ENCODE measurements at regions not wholly inside any gene's neighbourhood (a gene's known extent, or its start where the extent isn't known, plus 50 kb on each side); places are given as distances from the start of the nearest gene placed in this dataset.

GRCh38 chr2:160910681-160911080 lies 249.5 kb upstream of the TANK start:
- DNase-seq (ENCODE audit: low spot score) (no peak), ATAC-seq (ENCODE audit: low FRiP score) (no peak)
- TF ChIP-seq CTCF (IDR thresholded peaks at IDR 0.05) = no peak

GRCh38 chr2:160911258-160911657 lies 249.0 kb upstream of the TANK start:
- DNase-seq (ENCODE audit: low spot score) = no peak
- no peak for TF ChIP-seq CTCF (IDR thresholded peaks at IDR 0.05)
- no peak for ATAC-seq (ENCODE audit: low FRiP score)

GRCh38 chr2:160912276-160912675 lies 248.0 kb upstream of the TANK start:
- DNase-seq (ENCODE audit: low spot score) = no peak
- ATAC-seq (ENCODE audit: low FRiP score) = no peak
- TF ChIP-seq CTCF (IDR thresholded peaks at IDR 0.05) = no peak

- ATAC-seq (ENCODE audit: low FRiP score) (no peak), DNase-seq (ENCODE audit: low spot score) (no peak)
- no peak for TF ChIP-seq CTCF (IDR thresholded peaks at IDR 0.05)
Measured at GRCh38 chr2:160913323-160913722, 246.9 kb upstream of the TANK start.

- DNase-seq (ENCODE audit: low spot score) = no peak
- TF ChIP-seq CTCF (IDR thresholded peaks at IDR 0.05) = no peak
- ATAC-seq (ENCODE audit: low FRiP score) = no peak
Measured at GRCh38 chr2:160914217-160914616, 246.0 kb upstream of the TANK start.

GRCh38 chr2:160916300-160916699 lies 243.9 kb upstream of the TANK start:
- ATAC-seq (ENCODE audit: low FRiP score) (no peak), DNase-seq (ENCODE audit: low spot score) (no peak)
- TF ChIP-seq CTCF (IDR thresholded peaks at IDR 0.05) = no peak

GRCh38 chr2:160917850-160918249 lies 242.4 kb upstream of the TANK start:
- TF ChIP-seq CTCF (IDR thresholded peaks at IDR 0.05) = no peak
- ATAC-seq (ENCODE audit: low FRiP score) = no peak
- DNase-seq (ENCODE audit: low spot score) = no peak

Measured in omental fat pad (tissue), 3 donors.